ENCODE measurements at regions not wholly inside any gene's neighbourhood (a gene's known extent, or its start where the extent isn't known, plus 50 kb on each side); places are given as distances from the start of the nearest gene placed in this dataset.

GRCh38 chr5:3220638-3221288, 374.9 kb upstream of the IRX1 start (continued):
- TF ChIP-seq, protein P1, sequence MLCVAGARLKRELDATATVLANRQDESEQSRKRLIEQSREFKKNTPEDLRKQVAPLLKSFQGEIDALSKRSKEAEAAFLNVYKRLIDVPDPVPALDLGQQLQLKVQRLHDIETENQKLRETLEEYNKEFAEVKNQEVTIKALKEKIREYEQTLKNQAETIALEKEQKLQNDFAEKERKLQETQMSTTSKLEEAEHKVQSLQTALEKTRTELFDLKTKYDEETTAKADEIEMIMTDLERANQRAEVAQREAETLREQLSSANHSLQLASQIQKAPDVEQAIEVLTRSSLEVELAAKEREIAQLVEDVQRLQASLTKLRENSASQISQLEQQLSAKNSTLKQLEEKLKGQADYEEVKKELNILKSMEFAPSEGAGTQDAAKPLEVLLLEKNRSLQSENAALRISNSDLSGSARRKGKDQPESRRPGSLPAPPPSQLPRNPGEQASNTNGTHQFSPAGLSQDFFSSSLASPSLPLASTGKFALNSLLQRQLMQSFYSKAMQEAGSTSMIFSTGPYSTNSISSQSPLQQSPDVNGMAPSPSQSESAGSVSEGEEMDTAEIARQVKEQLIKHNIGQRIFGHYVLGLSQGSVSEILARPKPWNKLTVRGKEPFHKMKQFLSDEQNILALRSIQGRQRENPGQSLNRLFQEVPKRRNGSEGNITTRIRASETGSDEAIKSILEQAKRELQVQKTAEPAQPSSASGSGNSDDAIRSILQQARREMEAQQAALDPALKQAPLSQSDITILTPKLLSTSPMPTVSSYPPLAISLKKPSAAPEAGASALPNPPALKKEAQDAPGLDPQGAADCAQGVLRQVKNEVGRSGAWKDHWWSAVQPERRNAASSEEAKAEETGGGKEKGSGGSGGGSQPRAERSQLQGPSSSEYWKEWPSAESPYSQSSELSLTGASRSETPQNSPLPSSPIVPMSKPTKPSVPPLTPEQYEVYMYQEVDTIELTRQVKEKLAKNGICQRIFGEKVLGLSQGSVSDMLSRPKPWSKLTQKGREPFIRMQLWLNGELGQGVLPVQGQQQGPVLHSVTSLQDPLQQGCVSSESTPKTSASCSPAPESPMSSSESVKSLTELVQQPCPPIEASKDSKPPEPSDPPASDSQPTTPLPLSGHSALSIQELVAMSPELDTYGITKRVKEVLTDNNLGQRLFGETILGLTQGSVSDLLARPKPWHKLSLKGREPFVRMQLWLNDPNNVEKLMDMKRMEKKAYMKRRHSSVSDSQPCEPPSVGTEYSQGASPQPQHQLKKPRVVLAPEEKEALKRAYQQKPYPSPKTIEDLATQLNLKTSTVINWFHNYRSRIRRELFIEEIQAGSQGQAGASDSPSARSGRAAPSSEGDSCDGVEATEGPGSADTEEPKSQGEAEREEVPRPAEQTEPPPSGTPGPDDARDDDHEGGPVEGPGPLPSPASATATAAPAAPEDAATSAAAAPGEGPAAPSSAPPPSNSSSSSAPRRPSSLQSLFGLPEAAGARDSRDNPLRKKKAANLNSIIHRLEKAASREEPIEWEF (CRISPR knock-in tag; IDR thresholded peaks at IDR 0.05) = no peak
- no peak for TF ChIP-seq CREBBP (IDR thresholded peaks at IDR 0.05; ENCODE audit: low read depth, low read length)
- TF ChIP-seq ZNF740 (CRISPR knock-in tag; IDR thresholded peaks at IDR 0.05) = no peak
- no peak for TF ChIP-seq ZNF740 (tag; IDR thresholded peaks at IDR 0.05)
- TF ChIP-seq ZNF232 (CRISPR knock-in tag; IDR thresholded peaks at IDR 0.05) = no peak
- no peak for TF ChIP-seq ZKSCAN8 (CRISPR knock-in tag; IDR thresholded peaks at IDR 0.05)
- no peak for TF ChIP-seq SUPT5H (IDR thresholded peaks at IDR 0.05)
- no peak for TF ChIP-seq HMG20B (CRISPR knock-in tag; IDR thresholded peaks at IDR 0.05)
- TF ChIP-seq MAFG (tag; conservative IDR thresholded peaks at IDR 0.05) = no peak
- TF ChIP-seq RB1 (IDR thresholded peaks at IDR 0.05; ENCODE audit: low read depth) = no peak
- TF ChIP-seq RNF219 (CRISPR knock-in tag; IDR thresholded peaks at IDR 0.05) = no peak
- TF ChIP-seq NFIC (IDR thresholded peaks at IDR 0.05) = no peak
